Neural cell (in vitro differentiated cells): ENCODE measurements at regions not wholly inside any gene's neighbourhood (a gene's known extent, or its start where the extent isn't known, plus 50 kb on each side); places are given as distances from the start of the nearest gene placed in this dataset.

Source experiments
- CTCF ChIP-seq: fragments of 450-650 bp; IDR thresholded peaks from 2 replicates; pipeline ENCODE4 v1.5.1; 2014; ENCODE audit warnings: antibody characterized with exemption, mild to moderate bottlenecking, moderate library complexity; ENCODE audit not compliant: poor library complexity, severe bottlenecking
- EP300 ChIP-seq: fragments of 450-650 bp; conservative IDR thresholded peaks from 2 replicates; pipeline ENCODE4 v1.6.1; 2014; ENCODE audit warnings: antibody characterized with exemption, mild to moderate bottlenecking, moderate library complexity; ENCODE audit not compliant: poor library complexity, severe bottlenecking
- MXI1 ChIP-seq: fragments of 450-650 bp; conservative IDR thresholded peaks from 2 replicates; pipeline ENCODE4 v1.6.1; 2014; ENCODE audit warnings: antibody characterized with exemption, mild to moderate bottlenecking; ENCODE audit not compliant: poor library complexity, severe bottlenecking
- POLR2AphosphoS5 ChIP-seq: IDR thresholded peaks from 2 replicates; pipeline ENCODE4 v1.6.1; 2012
- RAD21 ChIP-seq: fragments of 450-650 bp; conservative IDR thresholded peaks from 2 replicates; pipeline ENCODE4 v1.6.1; 2014; ENCODE audit warnings: antibody characterized with exemption, mild to moderate bottlenecking, moderate library complexity
- SMC3 ChIP-seq: fragments of 450-650 bp; conservative IDR thresholded peaks from 2 replicates; pipeline ENCODE4 v1.6.1; 2014; ENCODE audit warnings: antibody characterized with exemption, mild to moderate bottlenecking, moderate library complexity; ENCODE audit not compliant: poor library complexity
- TAF1 ChIP-seq: IDR thresholded peaks from 2 replicates; pipeline ENCODE4 v1.6.1; 2012; ENCODE audit warnings: low read depth
- TF ChIP-seq, protein P1 (sequence below): IDR thresholded peaks from 2 replicates; pipeline ENCODE4 v1.6.1; 2012; ENCODE audit warnings: borderline replicate concordance

DNA sequence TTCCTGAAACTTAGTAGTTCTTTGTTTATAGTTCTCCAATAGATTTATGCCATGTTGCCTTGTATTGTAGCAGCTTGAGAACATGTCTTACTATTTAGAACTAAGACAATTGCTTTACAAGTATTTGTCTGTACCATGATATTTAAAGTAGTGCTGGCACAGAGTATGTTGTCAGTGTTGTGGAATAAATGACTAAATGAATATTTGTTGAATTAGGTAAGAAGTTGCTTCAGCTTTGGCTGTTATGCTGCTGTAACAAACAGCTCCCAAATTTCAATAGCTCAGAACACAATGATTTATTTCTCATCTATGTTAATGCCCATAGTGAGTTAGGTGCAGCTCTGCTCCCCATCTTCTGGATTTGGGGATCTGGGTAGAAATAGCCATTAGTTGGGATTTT, 90.2 kb upstream of the VCAM1 start:
- TF ChIP-seq CTCF (no peak), RAD21 (no peak), SMC3 (no peak), MXI1 (no peak), TAF1 (no peak), POLR2AphosphoS5 (no peak), EP300 (no peak)
- TF ChIP-seq, protein P1, sequence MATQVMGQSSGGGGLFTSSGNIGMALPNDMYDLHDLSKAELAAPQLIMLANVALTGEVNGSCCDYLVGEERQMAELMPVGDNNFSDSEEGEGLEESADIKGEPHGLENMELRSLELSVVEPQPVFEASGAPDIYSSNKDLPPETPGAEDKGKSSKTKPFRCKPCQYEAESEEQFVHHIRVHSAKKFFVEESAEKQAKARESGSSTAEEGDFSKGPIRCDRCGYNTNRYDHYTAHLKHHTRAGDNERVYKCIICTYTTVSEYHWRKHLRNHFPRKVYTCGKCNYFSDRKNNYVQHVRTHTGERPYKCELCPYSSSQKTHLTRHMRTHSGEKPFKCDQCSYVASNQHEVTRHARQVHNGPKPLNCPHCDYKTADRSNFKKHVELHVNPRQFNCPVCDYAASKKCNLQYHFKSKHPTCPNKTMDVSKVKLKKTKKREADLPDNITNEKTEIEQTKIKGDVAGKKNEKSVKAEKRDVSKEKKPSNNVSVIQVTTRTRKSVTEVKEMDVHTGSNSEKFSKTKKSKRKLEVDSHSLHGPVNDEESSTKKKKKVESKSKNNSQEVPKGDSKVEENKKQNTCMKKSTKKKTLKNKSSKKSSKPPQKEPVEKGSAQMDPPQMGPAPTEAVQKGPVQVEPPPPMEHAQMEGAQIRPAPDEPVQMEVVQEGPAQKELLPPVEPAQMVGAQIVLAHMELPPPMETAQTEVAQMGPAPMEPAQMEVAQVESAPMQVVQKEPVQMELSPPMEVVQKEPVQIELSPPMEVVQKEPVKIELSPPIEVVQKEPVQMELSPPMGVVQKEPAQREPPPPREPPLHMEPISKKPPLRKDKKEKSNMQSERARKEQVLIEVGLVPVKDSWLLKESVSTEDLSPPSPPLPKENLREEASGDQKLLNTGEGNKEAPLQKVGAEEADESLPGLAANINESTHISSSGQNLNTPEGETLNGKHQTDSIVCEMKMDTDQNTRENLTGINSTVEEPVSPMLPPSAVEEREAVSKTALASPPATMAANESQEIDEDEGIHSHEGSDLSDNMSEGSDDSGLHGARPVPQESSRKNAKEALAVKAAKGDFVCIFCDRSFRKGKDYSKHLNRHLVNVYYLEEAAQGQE = no peak
